ENCODE measurements at regions not wholly inside any gene's neighbourhood (a gene's known extent, or its start where the extent isn't known, plus 50 kb on each side); places are given as distances from the start of the nearest gene placed in this dataset.

DNA sequence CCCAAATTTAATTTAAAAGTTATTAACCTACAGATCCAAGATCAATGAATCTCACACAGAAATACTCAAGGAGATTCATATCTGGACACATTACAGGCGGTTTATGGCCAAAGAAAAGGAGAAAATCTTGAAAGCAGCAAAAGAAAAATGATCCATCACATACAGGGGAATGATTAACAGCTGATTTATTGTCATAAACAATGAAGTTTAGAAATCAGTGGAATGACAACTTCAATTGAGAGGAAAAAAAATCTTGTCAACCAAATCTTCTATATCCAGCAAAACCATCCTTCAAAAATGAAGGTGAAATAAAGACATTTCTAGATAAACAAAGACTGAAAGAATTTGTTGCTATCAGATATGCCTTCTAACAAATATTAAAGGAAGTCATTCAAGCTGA, 156.2 kb upstream of the SEMA6D start:
- Histone ChIP-seq H3K9me3 (ENCODE audit: insufficient read depth, low read length) (no peaks in the 10 kb centered on the region), H2AFZ (ENCODE audit: low read depth, low read length, severe bottlenecking) (no peak overlapping the region), H3K4me2 (ENCODE audit: low read depth, low read length, poor library complexity, severe bottlenecking) (no peak overlapping the region)

DNA sequence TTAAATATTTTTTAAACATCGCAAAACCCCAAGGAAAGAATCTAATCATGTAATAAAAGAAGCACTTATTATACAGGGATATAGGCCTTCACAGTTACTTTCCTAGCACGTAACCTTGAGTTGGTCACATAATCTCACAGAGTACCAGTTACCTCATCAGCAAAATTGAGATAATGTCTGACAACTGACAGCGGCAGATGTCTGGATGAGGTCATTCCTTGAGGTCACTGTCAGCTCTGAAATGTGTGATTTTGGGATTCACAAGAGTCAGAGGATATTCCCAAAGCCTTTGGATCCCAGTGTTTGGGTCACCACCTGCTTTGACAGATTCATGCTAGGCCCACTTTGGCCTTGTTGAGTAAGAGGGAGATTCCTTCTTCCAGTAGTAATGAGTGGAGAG, 151.4 kb upstream of the SEMA6D start:
- no peaks in the 10 kb centered on the region for H3F3A ChIP-seq (ENCODE audit: insufficient read depth)
- no peak overlapping the region for H2AFZ ChIP-seq (ENCODE audit: low read depth, low read length, severe bottlenecking)
- H3K27me3 ChIP-seq (ENCODE audit: low read length) = no peaks in the 10 kb centered on the region
- H3K36me3 ChIP-seq (ENCODE audit: low read length) = no peaks in the 10 kb centered on the region
- no peaks in the 10 kb centered on the region for H4K20me1 ChIP-seq (ENCODE audit: low read depth, low read length)
- H3K4me2 ChIP-seq (ENCODE audit: low read depth, low read length, poor library complexity, severe bottlenecking) = no peak overlapping the region
- no peaks in the 10 kb centered on the region; the same call in 1 of the 2 replicates for H3K9me2 ChIP-seq (replicated peaks; ENCODE audit: insufficient read depth, low read length)
- no peak for TF ChIP-seq EZH2phosphoT487 (conservative IDR thresholded peaks at IDR 0.05; ENCODE audit: low read length)
- TF ChIP-seq, protein P1, sequence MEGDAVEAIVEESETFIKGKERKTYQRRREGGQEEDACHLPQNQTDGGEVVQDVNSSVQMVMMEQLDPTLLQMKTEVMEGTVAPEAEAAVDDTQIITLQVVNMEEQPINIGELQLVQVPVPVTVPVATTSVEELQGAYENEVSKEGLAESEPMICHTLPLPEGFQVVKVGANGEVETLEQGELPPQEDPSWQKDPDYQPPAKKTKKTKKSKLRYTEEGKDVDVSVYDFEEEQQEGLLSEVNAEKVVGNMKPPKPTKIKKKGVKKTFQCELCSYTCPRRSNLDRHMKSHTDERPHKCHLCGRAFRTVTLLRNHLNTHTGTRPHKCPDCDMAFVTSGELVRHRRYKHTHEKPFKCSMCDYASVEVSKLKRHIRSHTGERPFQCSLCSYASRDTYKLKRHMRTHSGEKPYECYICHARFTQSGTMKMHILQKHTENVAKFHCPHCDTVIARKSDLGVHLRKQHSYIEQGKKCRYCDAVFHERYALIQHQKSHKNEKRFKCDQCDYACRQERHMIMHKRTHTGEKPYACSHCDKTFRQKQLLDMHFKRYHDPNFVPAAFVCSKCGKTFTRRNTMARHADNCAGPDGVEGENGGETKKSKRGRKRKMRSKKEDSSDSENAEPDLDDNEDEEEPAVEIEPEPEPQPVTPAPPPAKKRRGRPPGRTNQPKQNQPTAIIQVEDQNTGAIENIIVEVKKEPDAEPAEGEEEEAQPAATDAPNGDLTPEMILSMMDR (IDR thresholded peaks at IDR 0.05; ENCODE audit: insufficient read depth, low read length, poor library complexity, severe bottlenecking) = no peak
- H3K27ac ChIP-seq (ENCODE audit: low read depth, low read length) = no peak overlapping the region
- no peaks in the 10 kb centered on the region for H3K79me2 ChIP-seq (ENCODE audit: insufficient read depth, low read length)
- H3K4me3 ChIP-seq (ENCODE audit: insufficient read depth, low read length, poor library complexity, severe bottlenecking) = no peak overlapping the region
- H3K9me3 ChIP-seq (ENCODE audit: insufficient read depth, low read length) = no peaks in the 10 kb centered on the region
- H3K9ac ChIP-seq (ENCODE audit: low read length) = no peak overlapping the region

More for the DNA sequence above, 156.2 kb upstream of the SEMA6D start:
- H3K9me2 ChIP-seq (replicated peaks; ENCODE audit: insufficient read depth, low read length) = no peaks in the 10 kb centered on the region; the same call in 1 of the 2 replicates
- H3K27ac ChIP-seq (ENCODE audit: low read depth, low read length) = no peak overlapping the region
- H3K9ac ChIP-seq (ENCODE audit: low read length) = no peak overlapping the region
- H3K79me2 ChIP-seq (ENCODE audit: insufficient read depth, low read length) = no peaks in the 10 kb centered on the region
- H3K4me3 ChIP-seq (ENCODE audit: insufficient read depth, low read length, poor library complexity, severe bottlenecking) = no peak overlapping the region
- TF ChIP-seq, protein P1 (IDR thresholded peaks at IDR 0.05; ENCODE audit: insufficient read depth, low read length, poor library complexity, severe bottlenecking) = no peak
- no peak for TF ChIP-seq EZH2phosphoT487 (conservative IDR thresholded peaks at IDR 0.05; ENCODE audit: low read length)
- H4K20me1 ChIP-seq (ENCODE audit: low read depth, low read length) = no peaks in the 10 kb centered on the region
- no peaks in the 10 kb centered on the region for H3K27me3 ChIP-seq (ENCODE audit: low read length)
- no peaks in the 10 kb centered on the region for H3K36me3 ChIP-seq (ENCODE audit: low read length)
- H3F3A ChIP-seq (ENCODE audit: insufficient read depth) = no peaks in the 10 kb centered on the region

DNA sequence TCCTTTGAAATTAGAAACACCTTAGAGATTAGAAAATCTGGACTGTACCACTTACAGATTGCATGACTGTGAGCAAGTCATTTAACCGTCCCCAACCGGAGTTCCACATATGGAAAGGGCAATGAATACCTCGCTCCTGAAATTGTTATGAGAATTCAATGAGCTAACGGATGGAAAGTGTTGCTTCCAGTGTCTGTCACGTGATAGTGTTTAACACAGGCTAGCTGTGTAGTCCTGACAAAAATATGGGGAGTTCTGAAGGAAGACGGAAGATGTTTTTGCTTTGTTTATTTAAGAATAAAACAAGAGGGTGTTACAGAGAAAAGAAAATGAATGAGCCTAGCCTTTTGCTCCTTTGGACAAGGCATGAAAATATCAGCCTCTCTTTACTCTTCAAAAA, 150.7 kb upstream of the SEMA6D start:
- Histone ChIP-seq H3K9me3 (ENCODE audit: insufficient read depth, low read length) (no peaks in the 10 kb centered on the region), H3K4me3 (ENCODE audit: insufficient read depth, low read length, poor library complexity, severe bottlenecking) (no peak overlapping the region), H3K27me3 (ENCODE audit: low read length) (no peaks in the 10 kb centered on the region), H3K9ac (ENCODE audit: low read length) (no peak overlapping the region), H3K4me2 (ENCODE audit: low read depth, low read length, poor library complexity, severe bottlenecking) (no peak overlapping the region), H3K9me2 (replicated peaks; ENCODE audit: insufficient read depth, low read length) (no peaks in the 10 kb centered on the region; the same call in 1 of the 2 replicates), H3F3A (ENCODE audit: insufficient read depth) (no peaks in the 10 kb centered on the region), H2AFZ (ENCODE audit: low read depth, low read length, severe bottlenecking) (no peak overlapping the region), H3K36me3 (ENCODE audit: low read length) (no peaks in the 10 kb centered on the region), H3K79me2 (ENCODE audit: insufficient read depth, low read length) (no peaks in the 10 kb centered on the region), H3K27ac (ENCODE audit: low read depth, low read length) (no peak overlapping the region), H4K20me1 (ENCODE audit: low read depth, low read length) (no peaks in the 10 kb centered on the region)
- TF ChIP-seq, protein P1 (IDR thresholded peaks at IDR 0.05; ENCODE audit: insufficient read depth, low read length, poor library complexity, severe bottlenecking) = no peak
- no peak for TF ChIP-seq EZH2phosphoT487 (conservative IDR thresholded peaks at IDR 0.05; ENCODE audit: low read length)

Data from SU-DHL-6 (cell line).